ENCODE measurements at regions not wholly inside any gene's neighbourhood (a gene's known extent, or its start where the extent isn't known, plus 50 kb on each side); places are given as distances from the start of the nearest gene placed in this dataset.

DNA sequence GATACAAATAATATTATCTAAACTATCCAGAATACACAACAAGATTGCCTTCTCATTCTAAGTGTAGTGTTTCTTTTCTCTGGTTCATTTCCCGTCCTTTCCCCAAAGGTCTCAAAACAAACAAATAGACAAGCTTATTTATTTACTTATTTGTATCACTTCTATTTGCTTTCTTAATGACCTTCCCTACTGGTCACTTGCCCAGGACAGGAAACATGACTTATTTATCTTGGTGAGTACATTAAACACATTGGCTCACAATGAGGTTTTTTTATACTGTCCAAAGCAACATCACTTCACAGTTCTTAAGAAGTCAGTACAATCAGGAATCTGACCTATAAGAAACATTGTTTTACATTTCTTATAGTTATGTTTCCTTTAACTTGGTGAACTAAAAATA is 123.3 kb upstream of the KYNU start:
- H4K20me1 ChIP-seq (ENCODE audit: insufficient read depth, low read length, poor library complexity, severe bottlenecking): no peaks in the 10 kb centered on the region
- no peaks in the 10 kb centered on the region for H3K9me2 ChIP-seq (replicated peaks; ENCODE audit: low read depth, low read length)
- H3K9ac ChIP-seq (ENCODE audit: low read depth, low read length, poor library complexity, severe bottlenecking): no peak overlapping the region
- no peaks in the 10 kb centered on the region for H3K27me3 ChIP-seq (ENCODE audit: insufficient read depth, low read length, poor library complexity, severe bottlenecking)
- H3K4me2 ChIP-seq (ENCODE audit: low read depth, low read length, poor library complexity, severe bottlenecking): no peak overlapping the region
- no peak overlapping the region for H2AFZ ChIP-seq (ENCODE audit: low read length)
- H3K36me3 ChIP-seq (ENCODE audit: insufficient read depth, low read length): no peaks in the 10 kb centered on the region
- H3K79me2 ChIP-seq (ENCODE audit: insufficient read depth, low read length): no peaks in the 10 kb centered on the region
- no peak overlapping the region for H3K4me3 ChIP-seq (ENCODE audit: low read length, poor library complexity, severe bottlenecking)
- TF ChIP-seq CTCF (conservative IDR thresholded peaks at IDR 0.05; ENCODE audit: low read length) (no peak), EZH2phosphoT487 (IDR thresholded peaks at IDR 0.05; ENCODE audit: borderline replicate concordance) (no peak)
- H3F3A ChIP-seq (ENCODE audit: low read depth): no peaks in the 10 kb centered on the region
- H3K4me1 ChIP-seq (ENCODE audit: insufficient read depth, low read length, poor library complexity, severe bottlenecking): no peaks in the 10 kb centered on the region
- H3K9me3 ChIP-seq (ENCODE audit: insufficient read depth, low read depth, low read length): no peaks in the 10 kb centered on the region

DNA sequence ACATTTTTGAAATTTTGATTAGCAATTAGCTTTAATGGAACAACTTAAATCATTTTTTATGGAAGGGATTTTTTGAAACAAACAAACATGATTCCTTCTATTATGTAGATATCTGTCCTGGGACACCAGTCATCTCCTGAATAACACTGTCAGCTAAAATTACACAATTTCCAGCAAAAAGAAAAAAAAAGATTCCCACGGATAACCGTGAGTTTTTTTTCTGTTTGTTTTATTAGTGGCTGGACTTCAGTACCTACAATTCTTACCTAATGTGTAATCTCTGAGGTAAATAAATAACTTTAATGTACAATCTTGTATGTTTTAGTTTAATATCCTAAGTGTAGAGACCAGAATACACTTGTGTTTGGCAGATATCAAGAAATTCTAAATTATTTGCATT is 126.6 kb upstream of the KYNU start:
- no peaks in the 10 kb centered on the region for H3K27me3 ChIP-seq (ENCODE audit: insufficient read depth, low read length, poor library complexity, severe bottlenecking)
- no peaks in the 10 kb centered on the region for H3F3A ChIP-seq (ENCODE audit: low read depth)
- H3K9ac ChIP-seq (ENCODE audit: low read depth, low read length, poor library complexity, severe bottlenecking): no peak overlapping the region
- no peaks in the 10 kb centered on the region for H3K9me2 ChIP-seq (replicated peaks; ENCODE audit: low read depth, low read length)
- H3K4me3 ChIP-seq (ENCODE audit: low read length, poor library complexity, severe bottlenecking): no peak overlapping the region
- no peaks in the 10 kb centered on the region for H3K36me3 ChIP-seq (ENCODE audit: insufficient read depth, low read length)
- no peak overlapping the region for H3K4me2 ChIP-seq (ENCODE audit: low read depth, low read length, poor library complexity, severe bottlenecking)
- no peaks in the 10 kb centered on the region for H3K79me2 ChIP-seq (ENCODE audit: insufficient read depth, low read length)
- TF ChIP-seq EZH2phosphoT487 (IDR thresholded peaks at IDR 0.05; ENCODE audit: borderline replicate concordance): no peak
- TF ChIP-seq CTCF (conservative IDR thresholded peaks at IDR 0.05; ENCODE audit: low read length): no peak
- no peak overlapping the region for H2AFZ ChIP-seq (ENCODE audit: low read length)
- no peaks in the 10 kb centered on the region for H4K20me1 ChIP-seq (ENCODE audit: insufficient read depth, low read length, poor library complexity, severe bottlenecking)
- no peaks in the 10 kb centered on the region for H3K4me1 ChIP-seq (ENCODE audit: insufficient read depth, low read length, poor library complexity, severe bottlenecking)
- H3K9me3 ChIP-seq (ENCODE audit: insufficient read depth, low read depth, low read length): no peaks in the 10 kb centered on the region

GRCh38 chr2:142748559-142749099 is 128.8 kb upstream of the KYNU start:
- H3K4me2 ChIP-seq (ENCODE audit: low read depth, low read length, poor library complexity, severe bottlenecking): no peak overlapping the region
- no peak overlapping the region for H3K4me3 ChIP-seq (ENCODE audit: low read length, poor library complexity, severe bottlenecking)
- H3K36me3 ChIP-seq (ENCODE audit: insufficient read depth, low read length): no peaks in the 10 kb centered on the region
- no peaks in the 10 kb centered on the region for H3K9me2 ChIP-seq (replicated peaks; ENCODE audit: low read depth, low read length)
- H3F3A ChIP-seq (ENCODE audit: low read depth): no peaks in the 10 kb centered on the region
- no peaks in the 10 kb centered on the region for H3K27me3 ChIP-seq (ENCODE audit: insufficient read depth, low read length, poor library complexity, severe bottlenecking)
- no peak for TF ChIP-seq CTCF (conservative IDR thresholded peaks at IDR 0.05; ENCODE audit: low read length)
- TF ChIP-seq EZH2phosphoT487 (IDR thresholded peaks at IDR 0.05; ENCODE audit: borderline replicate concordance): no peak
- no peaks in the 10 kb centered on the region for H3K79me2 ChIP-seq (ENCODE audit: insufficient read depth, low read length)
- no peaks in the 10 kb centered on the region for H4K20me1 ChIP-seq (ENCODE audit: insufficient read depth, low read length, poor library complexity, severe bottlenecking)
- no peak overlapping the region for H3K9ac ChIP-seq (ENCODE audit: low read depth, low read length, poor library complexity, severe bottlenecking)
- no peak overlapping the region for H2AFZ ChIP-seq (ENCODE audit: low read length)
- no peaks in the 10 kb centered on the region for H3K9me3 ChIP-seq (ENCODE audit: insufficient read depth, low read depth, low read length)
- no peaks in the 10 kb centered on the region for H3K4me1 ChIP-seq (ENCODE audit: insufficient read depth, low read length, poor library complexity, severe bottlenecking)

Data from Loucy (cell line).